ENCODE measurements at regions not wholly inside any gene's neighbourhood (a gene's known extent, or its start where the extent isn't known, plus 50 kb on each side); places are given as distances from the start of the nearest gene placed in this dataset.
A peak's percentile ranks its signal among the peaks of the same experiment; 100 is the strongest.
"Not testable (repeated sequence)": the region's sequence is repeated elsewhere in the genome, so short reads cannot be mapped to it uniquely, and the experiment has no call there.

- Histone ChIP-seq H3K27me3 (no peaks in the 10 kb centered on the region), H3K4me3 (no peak overlapping the region), H3K36me3 (no peaks in the 10 kb centered on the region), H3K4me1 (peaks cover 0 to 7% (median 0%) of the 10 kb centered on the region in 4 donors), H3K27ac (replicated peaks in 1 of 4) (no peak overlapping the region), H3K9me3 (peaks cover 0 to 7% (median 2%) of the 10 kb centered on the region in 4 donors)
- TF ChIP-seq POLR2A (IDR thresholded peaks at IDR 0.05; ENCODE audit: low read depth): no peak
- no peak for TF ChIP-seq EP300 (IDR thresholded peaks at IDR 0.05)
- TF ChIP-seq, protein P1, sequence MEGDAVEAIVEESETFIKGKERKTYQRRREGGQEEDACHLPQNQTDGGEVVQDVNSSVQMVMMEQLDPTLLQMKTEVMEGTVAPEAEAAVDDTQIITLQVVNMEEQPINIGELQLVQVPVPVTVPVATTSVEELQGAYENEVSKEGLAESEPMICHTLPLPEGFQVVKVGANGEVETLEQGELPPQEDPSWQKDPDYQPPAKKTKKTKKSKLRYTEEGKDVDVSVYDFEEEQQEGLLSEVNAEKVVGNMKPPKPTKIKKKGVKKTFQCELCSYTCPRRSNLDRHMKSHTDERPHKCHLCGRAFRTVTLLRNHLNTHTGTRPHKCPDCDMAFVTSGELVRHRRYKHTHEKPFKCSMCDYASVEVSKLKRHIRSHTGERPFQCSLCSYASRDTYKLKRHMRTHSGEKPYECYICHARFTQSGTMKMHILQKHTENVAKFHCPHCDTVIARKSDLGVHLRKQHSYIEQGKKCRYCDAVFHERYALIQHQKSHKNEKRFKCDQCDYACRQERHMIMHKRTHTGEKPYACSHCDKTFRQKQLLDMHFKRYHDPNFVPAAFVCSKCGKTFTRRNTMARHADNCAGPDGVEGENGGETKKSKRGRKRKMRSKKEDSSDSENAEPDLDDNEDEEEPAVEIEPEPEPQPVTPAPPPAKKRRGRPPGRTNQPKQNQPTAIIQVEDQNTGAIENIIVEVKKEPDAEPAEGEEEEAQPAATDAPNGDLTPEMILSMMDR (IDR thresholded peaks at IDR 0.05): no peak
- TF ChIP-seq POLR2AphosphoS5 (IDR thresholded peaks at IDR 0.05): no peak
- no peak for DNase-seq (ENCODE audit: extremely low spot score)
- 82% methylated on average over 7 of the region's 7 CpGs for WGBS
- intact Hi-C loops (cut with DNase I): no loop called here
These were observed 437.8 kb upstream of the ID4 start for GRCh38 chr6:19399406-19399805.

DNA sequence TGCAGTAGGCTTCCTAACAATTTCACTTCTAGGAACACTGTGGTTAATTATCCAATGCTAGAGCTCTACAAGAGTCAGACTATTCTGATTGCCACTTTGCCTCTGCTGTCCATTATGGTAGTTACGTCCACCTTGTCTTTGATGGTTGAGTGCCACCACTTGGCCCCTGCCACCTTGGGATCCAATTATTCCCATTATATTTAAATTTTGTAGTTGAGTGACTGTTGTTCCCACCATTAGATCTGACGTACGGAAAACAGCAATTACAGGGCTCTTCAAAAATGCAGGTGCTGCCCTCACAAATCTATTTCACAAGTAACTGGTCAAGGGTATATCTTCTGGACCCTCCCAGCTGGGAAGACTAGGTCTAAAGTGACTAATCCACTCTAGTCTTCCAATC, 432.3 kb upstream of the ID4 start:
- H3K9me3 ChIP-seq: peaks cover 0 to 25% (median 17%) of the 10 kb centered on the region in 4 donors
- H3K27me3 ChIP-seq; intact Hi-C loops (cut with DNase I); H3K36me3 ChIP-seq; DNase-seq (ENCODE audit: extremely low spot score); H3K4me1 ChIP-seq; H3K4me3 ChIP-seq; H3K27ac ChIP-seq (replicated peaks in 1 of 4): not testable (repeated sequence)
- WGBS: 69% methylated on average over 3 of the region's 3 CpGs

DNA sequence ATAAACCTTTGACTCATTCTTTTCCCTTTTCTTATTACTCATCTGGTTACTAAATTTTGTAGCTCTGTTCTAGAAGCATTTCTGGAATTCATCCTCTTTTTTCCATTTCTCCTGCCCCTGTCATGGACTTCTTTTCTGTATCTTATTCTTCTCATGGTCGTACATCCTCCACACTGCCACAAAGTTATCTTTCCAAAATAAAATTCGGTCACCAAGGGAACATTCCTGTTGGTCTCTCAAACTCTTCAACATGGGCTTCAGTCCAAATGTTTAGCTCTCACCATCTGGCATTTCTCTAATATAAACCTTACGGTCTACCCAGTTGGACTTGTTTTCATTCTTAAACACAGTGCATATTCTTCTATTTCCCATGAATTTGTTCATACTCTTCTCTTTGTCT, 428.8 kb upstream of the ID4 start:
- Histone ChIP-seq H3K27me3 (no peaks in the 10 kb centered on the region), H3K4me3 (no peak overlapping the region), H3K36me3 (no peaks in the 10 kb centered on the region), H3K27ac (replicated peaks in 1 of 4) (no peak overlapping the region), H3K9me3 (peaks cover 0 to 25% (median 17%) of the 10 kb centered on the region in 4 donors), H3K4me1 (peaks cover 0 to 11% (median 5%) of the 10 kb centered on the region in 4 donors)
- 26% methylated on average over 3 of the region's 3 CpGs for WGBS
- DNase-seq (ENCODE audit: extremely low spot score): no peak
- intact Hi-C loops (cut with DNase I): no loop called here
- TF ChIP-seq POLR2A (IDR thresholded peaks at IDR 0.05; ENCODE audit: low read depth): no peak
- TF ChIP-seq, protein P1 (IDR thresholded peaks at IDR 0.05): no peak
- TF ChIP-seq POLR2AphosphoS5 (IDR thresholded peaks at IDR 0.05): no peak
- no peak for TF ChIP-seq EP300 (IDR thresholded peaks at IDR 0.05)

GRCh38 chr6:19410481-19410880, 426.7 kb upstream of the ID4 start:
- TF ChIP-seq POLR2AphosphoS5 (IDR thresholded peaks at IDR 0.05) (no peak), POLR2A (IDR thresholded peaks at IDR 0.05; ENCODE audit: low read depth) (no peak), EP300 (IDR thresholded peaks at IDR 0.05) (no peak)
- TF ChIP-seq, protein P1 (IDR thresholded peaks at IDR 0.05): no peak
- Histone ChIP-seq H3K9me3 (peaks cover 0 to 8% (median 4%) of the 10 kb centered on the region in 4 donors), H3K27ac (replicated peaks in 1 of 4) (peak overlapping the region in 1 of 4 donors; percentile 14), H3K36me3 (no peaks in the 10 kb centered on the region), H3K4me1 (peaks cover 0 to 11% (median 5%) of the 10 kb centered on the region in 4 donors), H3K27me3 (no peaks in the 10 kb centered on the region), H3K4me3 (no peak overlapping the region)
- intact Hi-C loops (cut with DNase I): no loop called here
- DNase-seq (ENCODE audit: extremely low spot score): no peak

DNA sequence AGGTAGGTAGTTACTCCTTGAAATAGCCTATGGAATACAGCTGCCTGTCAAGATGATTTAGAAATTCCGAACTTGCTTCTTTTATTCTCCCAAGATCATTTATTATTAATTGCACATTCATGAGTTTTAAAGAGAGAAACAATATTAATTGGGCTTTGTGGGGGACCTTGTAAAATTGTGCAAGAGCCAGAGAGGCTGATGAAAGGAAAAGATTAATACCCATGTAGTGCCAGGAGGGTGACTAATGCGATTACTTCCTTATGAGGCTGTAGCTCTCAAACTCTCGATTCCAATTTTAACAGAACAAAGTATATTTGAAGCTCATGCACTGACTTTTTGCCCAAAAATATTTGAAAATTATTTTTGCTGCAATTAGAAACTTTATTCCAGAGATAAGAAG, 423.8 kb upstream of the ID4 start:
- Histone ChIP-seq H3K36me3 (no peaks in the 10 kb centered on the region), H3K27ac (replicated peaks in 1 of 4) (no peak overlapping the region), H3K9me3 (peaks cover 0 to 6% (median 0%) of the 10 kb centered on the region in 4 donors), H3K27me3 (no peaks in the 10 kb centered on the region), H3K4me1 (peaks cover 0 to 10% (median 5%) of the 10 kb centered on the region in 4 donors), H3K4me3 (no peak overlapping the region)
- TF ChIP-seq, protein P1 (IDR thresholded peaks at IDR 0.05): no peak
- TF ChIP-seq POLR2A (IDR thresholded peaks at IDR 0.05; ENCODE audit: low read depth): no peak
- TF ChIP-seq EP300 (IDR thresholded peaks at IDR 0.05): no peak
- TF ChIP-seq POLR2AphosphoS5 (IDR thresholded peaks at IDR 0.05): no peak
- 65% methylated on average over 3 of the region's 3 CpGs for WGBS
- no peak for DNase-seq (ENCODE audit: extremely low spot score)
- intact Hi-C loops (cut with DNase I): no loop called here

Measured in esophagus muscularis mucosa (tissue), 4 donors.